HS-5 (cell line): ENCODE measurements at regions not wholly inside any gene's neighbourhood (a gene's known extent, or its start where the extent isn't known, plus 50 kb on each side); places are given as distances from the start of the nearest gene placed in this dataset.

Experiments used
- DNase-seq: peaks from one replicate; pipeline ENCODE4 v3.0.0-alpha.2; 2012; ENCODE audit warnings: low read depth

DNA sequence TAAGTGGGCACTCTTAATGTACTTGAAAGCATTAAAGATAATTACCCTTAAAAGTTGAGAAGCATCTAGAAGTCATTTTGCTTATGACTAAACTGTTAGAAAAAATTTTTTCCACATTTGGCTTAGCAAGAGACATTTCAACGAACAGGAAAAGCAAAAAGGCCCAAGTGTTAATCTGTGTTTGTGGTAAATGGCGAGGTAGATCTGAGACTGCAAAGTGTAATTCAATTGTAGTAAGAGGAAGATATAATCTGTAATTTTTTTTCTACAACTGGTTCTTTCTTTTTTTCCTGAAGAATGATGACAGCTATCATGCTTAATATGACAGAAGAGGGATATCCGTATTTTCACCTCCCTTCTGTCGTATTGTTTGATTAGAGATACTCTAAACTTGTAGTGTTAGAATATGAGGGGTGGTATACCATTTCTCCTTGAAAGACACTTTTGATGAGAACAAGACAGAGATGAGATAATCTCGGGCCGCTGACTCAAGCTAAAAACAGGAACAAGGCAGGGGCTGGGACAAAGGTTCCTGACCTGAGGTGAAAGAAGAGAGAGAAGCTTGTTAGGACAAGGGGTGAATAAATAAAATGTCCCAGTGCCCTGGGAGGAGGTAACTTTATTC, 459.3 kb upstream of the ZNF608 start:
- no peak for DNase-seq

- DNase-seq = no peak
These were observed 461.4 kb upstream of the ZNF608 start for GRCh38 chr5:125207856-125208255.

DNA sequence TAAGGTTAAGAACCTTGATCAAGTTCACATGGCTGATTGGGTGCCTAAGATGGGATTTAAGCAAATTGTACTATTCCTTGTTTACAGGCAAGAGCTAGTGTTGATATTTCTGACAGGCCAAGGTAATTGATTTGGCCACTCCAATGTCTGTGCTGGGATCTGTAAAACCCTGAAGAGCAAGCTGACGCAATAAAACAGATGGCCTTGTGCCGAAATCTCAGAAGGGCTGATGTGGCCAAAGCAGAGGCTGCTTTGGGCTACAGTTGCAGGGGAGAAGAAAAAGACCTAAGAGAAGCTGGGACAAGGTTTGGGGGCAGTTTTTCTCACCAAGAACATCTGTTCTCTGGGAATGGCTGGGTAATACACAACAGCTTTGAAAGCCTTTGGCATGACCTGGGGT, 463.2 kb upstream of the ZNF608 start:
- no peak for DNase-seq

DNA sequence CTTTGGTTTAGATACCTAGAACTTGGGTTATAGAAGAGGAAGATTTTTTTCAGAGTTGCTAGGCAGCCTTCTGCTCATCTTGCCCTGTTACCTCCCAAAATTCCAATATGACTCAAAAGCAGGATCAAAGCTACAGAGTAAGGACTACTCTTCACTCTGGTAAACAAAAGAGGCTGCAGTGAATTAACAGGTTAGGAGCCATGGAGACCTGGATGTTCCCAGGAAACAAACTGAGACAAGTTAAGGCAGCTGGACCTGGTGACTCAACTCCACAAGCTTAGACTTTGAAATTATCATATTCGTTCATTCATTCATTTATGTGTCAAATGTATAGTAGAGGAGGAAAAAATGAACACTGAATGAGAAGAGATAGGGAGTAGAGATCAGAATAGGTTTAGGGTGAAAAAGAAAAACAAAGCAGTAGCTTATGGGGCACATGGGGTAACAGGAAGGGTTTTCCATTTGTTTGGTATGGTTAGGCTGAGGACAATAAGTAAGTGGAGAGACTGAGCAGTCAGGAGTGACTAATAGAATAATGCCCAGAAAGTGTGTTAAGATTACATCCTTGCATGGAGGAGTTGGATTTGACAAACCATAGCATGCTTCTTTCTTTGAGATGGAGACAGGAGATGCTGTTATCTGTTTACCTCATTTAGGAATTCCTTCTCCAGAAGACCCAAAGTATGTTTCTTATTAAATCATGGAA, 464.0 kb upstream of the ZNF608 start:
- DNase-seq = no peak

DNA sequence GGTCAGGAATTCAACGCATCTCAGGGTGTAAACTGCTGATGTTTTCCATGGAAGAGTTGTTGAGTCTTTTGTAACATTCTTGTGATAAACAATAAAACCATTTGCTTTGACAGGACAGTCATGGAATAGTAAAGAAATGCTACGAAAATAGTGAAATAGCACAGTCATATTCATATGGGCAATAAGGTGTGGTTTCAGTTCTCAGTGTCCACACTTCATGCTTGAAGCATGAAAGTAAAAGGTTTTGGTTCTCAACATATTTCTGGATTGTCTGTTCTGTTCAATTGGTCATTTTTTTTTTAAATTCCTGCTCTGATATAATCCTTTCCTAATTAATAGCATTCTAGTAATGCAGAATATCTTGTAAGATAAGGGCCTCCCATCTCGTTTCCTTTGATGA, 467.6 kb upstream of the ZNF608 start:
- DNase-seq = no peak

DNA sequence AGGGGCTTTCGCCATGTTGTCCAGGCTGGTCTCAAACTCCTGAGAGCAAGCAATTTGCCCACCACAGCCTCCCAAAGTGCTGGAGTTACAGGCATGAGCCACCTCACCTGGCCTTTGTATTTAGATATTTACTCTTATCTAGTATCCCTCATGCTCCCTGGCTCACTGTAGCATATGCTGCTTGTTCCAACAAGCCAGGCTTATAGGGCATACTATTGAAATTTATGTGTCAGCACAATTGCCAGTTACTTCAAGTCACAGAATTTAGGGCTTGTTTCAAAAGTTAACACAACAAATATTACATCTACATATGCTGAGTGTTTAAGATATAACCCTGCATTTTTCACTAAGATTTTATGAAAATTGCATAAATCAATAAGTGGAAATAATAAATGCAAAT, 469.2 kb upstream of the ZNF608 start:
- DNase-seq = no peak

DNA sequence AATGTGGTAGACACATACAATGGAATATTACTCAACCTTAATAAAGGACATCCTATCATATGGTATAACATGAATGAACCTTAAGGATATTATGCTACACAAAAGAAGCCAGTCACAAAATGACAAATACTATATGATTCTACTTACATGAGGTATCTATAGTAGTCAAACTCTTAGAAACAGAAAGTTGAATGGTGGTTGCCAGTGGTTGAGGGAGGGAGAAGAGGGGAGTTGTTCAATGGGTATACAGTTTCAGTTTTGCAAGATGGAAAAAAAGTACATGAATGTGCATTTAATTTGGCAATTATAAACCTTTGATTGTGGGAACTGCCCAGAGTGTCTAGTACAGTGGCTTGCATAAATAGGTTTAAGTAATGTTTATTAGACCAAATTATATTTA, 473.3 kb upstream of the ZNF608 start:
- DNase-seq = no peak

DNA sequence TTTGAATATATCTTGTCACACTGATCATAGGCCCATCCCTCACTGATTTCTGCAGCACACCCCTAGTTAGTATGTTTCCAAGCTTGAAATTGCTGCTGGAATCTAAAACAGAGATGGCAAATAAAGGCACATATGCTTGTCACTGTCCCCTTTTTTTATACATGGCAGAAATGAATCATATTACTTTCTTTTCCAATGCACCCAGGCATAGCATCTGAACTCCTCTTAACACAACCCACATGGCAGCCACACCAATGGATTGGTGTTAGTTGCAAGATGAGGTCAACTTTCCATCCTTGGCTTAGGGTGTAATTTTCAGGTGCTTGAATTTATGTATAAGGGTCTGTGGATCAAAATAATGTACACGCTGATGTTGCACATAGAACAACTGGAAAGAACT, 473.8 kb upstream of the ZNF608 start:
- DNase-seq = no peak

- no peak for DNase-seq
These were observed 476.3 kb upstream of the ZNF608 start for GRCh38 chr5:125222597-125223240.

DNA sequence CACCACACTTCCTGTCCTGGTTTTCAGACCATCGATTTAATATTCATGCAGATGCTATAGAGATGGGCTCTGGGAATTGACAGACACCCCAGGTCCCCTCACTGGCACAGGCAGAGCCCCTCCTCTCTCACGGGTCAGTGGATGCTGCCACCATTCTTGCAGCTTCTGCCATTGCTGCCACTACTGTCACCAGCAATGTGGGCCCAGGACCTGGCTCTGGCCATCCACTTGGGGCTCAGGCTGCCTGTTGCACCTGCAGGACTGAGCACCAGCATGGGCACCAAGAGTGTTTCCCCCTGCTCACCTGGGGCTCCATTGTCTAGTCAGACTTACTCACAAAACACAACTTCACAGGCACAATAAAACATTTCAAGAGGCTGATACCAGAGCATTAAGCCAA, 479.0 kb upstream of the ZNF608 start:
- no peak for DNase-seq

GRCh38 chr5:125226825-125227224, 480.4 kb upstream of the ZNF608 start:
- no peak for DNase-seq

DNA sequence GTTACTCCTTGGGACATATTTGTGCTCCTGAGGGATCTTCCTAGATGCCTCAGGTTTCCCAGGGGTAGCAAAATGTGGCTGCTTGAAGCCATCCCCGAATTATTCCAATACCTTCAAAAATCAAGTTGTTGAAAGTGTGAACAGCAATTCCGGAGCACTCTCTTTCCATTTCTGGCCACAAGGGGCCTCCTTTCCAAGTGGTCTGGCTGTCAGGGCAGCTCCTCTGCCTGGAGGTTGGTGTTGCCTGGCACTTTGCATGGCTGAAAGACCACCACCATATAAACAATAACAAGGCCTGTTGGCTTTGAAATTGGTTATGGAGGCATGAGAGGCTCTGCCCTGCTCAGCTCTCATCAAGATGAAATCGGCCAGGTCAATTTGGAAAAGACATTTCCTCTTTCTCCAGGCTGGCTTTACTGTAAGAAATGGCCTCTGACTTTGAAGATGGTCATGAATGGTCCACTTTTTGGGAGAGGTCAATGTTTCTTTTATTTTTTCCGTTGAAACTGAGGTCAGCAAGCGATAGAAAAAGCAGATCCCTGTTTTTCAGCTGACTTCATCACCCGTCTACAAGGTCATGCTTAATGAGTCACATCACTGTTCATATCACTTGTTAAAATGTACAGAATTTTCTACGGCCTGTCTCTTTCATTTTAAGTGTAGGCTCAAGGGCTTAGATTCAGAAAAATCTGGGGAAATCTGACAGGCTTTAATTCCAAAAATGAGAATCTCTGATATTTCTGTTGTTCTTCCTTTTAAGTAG, 481.1 kb upstream of the ZNF608 start:
- DNase-seq = no peak

DNA sequence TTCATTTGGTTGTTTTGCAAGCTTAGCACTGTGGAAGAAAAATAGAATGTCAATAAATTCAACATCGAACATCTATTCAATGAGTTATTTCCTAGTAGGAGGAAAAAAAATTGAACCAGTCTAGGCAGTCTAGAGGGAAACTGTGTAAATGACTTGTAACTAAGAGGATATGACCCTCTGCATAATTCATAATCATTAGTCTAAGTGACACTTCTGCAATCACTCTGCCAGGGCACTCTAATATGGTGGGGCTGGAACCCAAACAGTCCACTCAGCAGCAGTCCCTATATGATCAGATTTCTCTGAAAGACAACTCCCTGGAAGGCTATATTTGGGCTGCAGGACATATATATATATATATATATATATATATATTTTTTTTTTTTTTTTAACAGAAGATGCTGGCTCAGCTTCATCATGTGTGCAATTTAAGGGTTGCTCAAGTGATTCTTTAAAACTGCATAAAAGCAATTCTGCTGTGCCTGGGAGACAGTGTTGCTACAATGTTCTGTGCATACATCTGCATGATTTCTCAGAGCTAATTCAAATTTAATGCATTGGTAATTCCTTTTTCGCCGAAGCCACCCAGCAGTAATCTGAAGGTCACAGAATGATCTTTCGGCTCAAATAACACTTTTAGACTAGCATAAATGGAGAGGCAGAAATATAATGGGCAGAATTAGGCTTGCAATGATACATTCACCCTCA, 482.1 kb upstream of the ZNF608 start:
- no peak for DNase-seq

DNA sequence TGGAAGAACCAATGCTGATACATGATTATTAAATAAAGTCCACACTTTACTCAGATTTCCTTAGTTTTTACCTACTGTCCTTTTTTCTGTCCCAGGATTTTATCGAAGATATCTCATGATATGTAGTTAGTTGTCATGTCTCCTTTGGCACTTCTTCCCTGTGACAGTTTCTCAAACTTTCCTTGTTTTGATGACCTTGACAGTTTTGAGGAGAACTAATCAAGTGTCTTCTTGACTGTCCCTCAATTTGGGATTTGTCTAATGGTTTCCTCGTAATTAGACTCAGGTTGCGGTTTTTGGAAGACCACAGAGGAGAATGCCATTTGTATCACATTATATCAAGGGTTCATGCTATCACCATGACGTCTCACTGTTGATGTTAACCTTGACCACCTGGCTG, 483.1 kb upstream of the ZNF608 start:
- no peak for DNase-seq

DNA sequence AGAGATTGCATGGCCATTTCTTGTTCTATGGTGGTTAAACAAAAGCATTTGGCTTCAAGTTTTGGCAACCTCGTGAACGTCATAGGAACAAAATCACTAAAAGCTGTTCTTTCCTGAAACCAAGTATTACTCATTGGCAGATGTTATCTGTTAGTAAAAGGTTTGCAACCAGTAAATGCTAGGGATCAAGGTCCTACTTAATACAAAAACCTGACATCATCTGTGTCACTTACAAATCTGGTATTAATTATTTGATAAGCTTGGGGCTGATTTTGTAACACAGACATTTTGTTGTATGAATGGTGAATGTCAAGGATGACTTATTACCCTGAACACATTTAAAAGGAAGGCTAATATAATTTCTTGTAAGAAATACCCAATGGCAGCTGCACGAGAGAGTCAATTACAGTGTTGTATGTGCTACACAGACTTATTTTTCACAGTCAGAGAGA, 486.4 kb upstream of the ZNF608 start:
- DNase-seq = peak; percentile 33

- DNase-seq = no peak
These were observed 487.5 kb upstream of the ZNF608 start for GRCh38 chr5:125233944-125234343.

GRCh38 chr5:125236007-125236406, 489.6 kb upstream of the ZNF608 start:
- no peak for DNase-seq

GRCh38 chr5:125236981-125237380, 490.5 kb upstream of the ZNF608 start:
- no peak for DNase-seq

- DNase-seq = no peak
These were observed 498.1 kb upstream of the ZNF608 start for GRCh38 chr5:125244531-125244930.

DNA sequence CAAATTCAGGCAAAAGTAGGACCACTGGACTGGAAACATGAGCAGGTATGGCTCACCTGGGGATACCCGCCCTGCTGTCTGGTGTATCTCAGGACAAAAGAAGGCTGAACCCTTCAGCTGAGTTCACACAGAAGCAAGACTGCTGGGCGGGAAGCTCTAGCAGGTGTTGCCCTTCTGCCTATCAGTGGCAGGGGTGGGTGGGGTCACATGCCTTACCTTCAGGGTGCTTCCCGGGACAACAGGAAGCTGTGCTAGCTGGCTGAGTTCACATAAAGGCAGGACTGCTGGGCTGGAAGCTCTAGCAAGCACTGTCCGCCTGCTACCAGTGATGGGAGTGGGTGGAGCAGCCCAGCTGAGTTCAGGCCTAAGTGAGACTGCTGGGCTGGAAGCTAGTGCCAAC, 498.8 kb upstream of the ZNF608 start:
- no peak for DNase-seq

DNA sequence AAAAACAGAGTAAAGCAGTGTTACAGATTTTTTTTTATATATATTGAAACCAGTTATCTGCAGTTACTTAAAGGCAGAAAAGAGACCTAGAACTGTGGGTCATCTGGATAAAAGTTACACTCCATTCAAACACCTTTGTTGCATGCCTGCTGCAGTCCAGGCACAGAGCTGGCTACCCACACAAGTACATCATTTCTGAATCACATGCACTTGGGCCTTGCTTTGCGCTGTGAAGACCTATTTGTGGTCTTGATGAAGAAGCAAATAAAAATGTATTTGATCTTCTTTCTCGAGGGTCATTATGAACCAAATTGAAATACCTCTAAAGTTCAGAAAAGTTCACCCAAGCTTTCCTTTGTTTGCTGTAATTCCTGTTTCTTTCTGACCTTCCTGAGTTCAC, 503.0 kb upstream of the ZNF608 start:
- no peak for DNase-seq

DNA sequence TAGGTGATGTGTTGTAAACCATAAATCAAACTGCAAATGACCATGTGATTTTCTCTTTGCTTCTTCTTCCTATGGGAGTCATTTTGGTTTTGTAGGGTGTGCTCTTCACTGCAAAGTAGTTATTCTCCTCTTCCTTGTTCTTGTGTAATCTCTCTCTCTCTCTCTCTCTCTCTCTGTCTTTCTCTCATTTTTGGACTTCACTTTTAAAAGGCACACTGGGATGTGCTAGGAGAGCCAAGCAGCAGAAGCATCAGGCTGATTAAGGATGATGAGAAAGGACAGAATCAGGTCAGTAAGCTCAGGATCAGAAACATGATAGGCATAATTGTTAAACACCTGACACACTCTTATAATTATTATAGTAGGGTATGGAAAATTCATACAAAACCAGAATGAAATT, 505.3 kb upstream of the ZNF608 start:
- no peak for DNase-seq
